Esophagus squamous epithelium (tissue), 4 donors: ENCODE measurements at regions not wholly inside any gene's neighbourhood (a gene's known extent, or its start where the extent isn't known, plus 50 kb on each side); places are given as distances from the start of the nearest gene placed in this dataset.

ENCODE experiments used
- POLR2A ChIP-seq, 4 donors: fragments of 450-650 bp; IDR thresholded peaks; one replicate each; pipeline ENCODE4 v1.6.1; 2017; ENCODE audit warnings: antibody characterized with exemption in 4 of 4, mild to moderate bottlenecking in 4 of 4, moderate library complexity in 3 of 4
- TF ChIP-seq, protein P1 (sequence below), 6 experiments: fragments of 450-650 bp in 4 of 6; fragments of 200-600 bp in 2 of 6; sonication (generic) in 2 of 6; IDR thresholded peaks; one replicate each; pipeline ENCODE4 v1.5.1; 2016 to 2019; ENCODE audit warnings: antibody characterized with exemption in 6 of 6, mild to moderate bottlenecking in 4 of 6, moderate library complexity in 4 of 6

DNA sequence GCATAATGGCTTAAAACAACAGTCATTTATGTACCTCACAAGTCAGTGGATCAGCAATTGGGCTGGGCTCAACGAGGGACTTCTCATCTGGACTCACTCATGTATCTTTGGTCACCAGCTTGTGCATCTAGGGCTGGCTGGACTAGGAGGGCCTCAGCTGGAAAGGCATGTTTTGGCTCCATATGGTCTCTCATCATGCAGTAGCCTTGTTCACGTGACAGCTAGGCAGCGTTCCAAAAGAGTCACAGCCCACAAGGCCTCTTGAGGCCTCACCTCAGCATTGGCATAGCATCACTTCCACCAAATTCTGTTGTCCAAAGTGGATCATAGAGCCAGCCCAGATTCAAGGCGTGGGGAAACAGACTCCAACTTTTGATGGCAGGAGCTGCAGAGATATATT, 110.1 kb downstream of the MAFB start:
- TF ChIP-seq, protein P1, sequence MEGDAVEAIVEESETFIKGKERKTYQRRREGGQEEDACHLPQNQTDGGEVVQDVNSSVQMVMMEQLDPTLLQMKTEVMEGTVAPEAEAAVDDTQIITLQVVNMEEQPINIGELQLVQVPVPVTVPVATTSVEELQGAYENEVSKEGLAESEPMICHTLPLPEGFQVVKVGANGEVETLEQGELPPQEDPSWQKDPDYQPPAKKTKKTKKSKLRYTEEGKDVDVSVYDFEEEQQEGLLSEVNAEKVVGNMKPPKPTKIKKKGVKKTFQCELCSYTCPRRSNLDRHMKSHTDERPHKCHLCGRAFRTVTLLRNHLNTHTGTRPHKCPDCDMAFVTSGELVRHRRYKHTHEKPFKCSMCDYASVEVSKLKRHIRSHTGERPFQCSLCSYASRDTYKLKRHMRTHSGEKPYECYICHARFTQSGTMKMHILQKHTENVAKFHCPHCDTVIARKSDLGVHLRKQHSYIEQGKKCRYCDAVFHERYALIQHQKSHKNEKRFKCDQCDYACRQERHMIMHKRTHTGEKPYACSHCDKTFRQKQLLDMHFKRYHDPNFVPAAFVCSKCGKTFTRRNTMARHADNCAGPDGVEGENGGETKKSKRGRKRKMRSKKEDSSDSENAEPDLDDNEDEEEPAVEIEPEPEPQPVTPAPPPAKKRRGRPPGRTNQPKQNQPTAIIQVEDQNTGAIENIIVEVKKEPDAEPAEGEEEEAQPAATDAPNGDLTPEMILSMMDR (IDR thresholded peaks at IDR 0.05), result no peak
- no peak for TF ChIP-seq POLR2A (IDR thresholded peaks at IDR 0.05)
